GM23248 (cell line): ENCODE measurements at regions not wholly inside any gene's neighbourhood (a gene's known extent, or its start where the extent isn't known, plus 50 kb on each side); places are given as distances from the start of the nearest gene placed in this dataset.
"Not testable (repeated sequence)": the region's sequence is repeated elsewhere in the genome, so short reads cannot be mapped to it uniquely, and the experiment has no call there.

Experiments
- EZH2 ChIP-seq: fragments of 200-600 bp; sonication (generic); IDR thresholded peaks from 2 replicates; pipeline ENCODE4 v1.6.1; 2018; ENCODE audit warnings: antibody characterized with exemption, mild to moderate bottlenecking; ENCODE audit not compliant: insufficient read depth, poor library complexity, severe bottlenecking
- EZH2phosphoT487 ChIP-seq: fragments of 200-600 bp; sonication (generic); IDR thresholded peaks from 2 replicates; pipeline ENCODE4 v1.6.1; 2018; ENCODE audit warnings: antibody characterized with exemption, moderate library complexity, mild to moderate bottlenecking, low read depth; ENCODE audit not compliant: insufficient read depth

- not testable (repeated sequence) for TF ChIP-seq EZH2phosphoT487, EZH2
Measured at GRCh38 chr4:159934602-159935001, 831.7 kb downstream of the RAPGEF2 start.
